ENCODE measurements at regions not wholly inside any gene's neighbourhood (a gene's known extent, or its start where the extent isn't known, plus 50 kb on each side); places are given as distances from the start of the nearest gene placed in this dataset.

DNA sequence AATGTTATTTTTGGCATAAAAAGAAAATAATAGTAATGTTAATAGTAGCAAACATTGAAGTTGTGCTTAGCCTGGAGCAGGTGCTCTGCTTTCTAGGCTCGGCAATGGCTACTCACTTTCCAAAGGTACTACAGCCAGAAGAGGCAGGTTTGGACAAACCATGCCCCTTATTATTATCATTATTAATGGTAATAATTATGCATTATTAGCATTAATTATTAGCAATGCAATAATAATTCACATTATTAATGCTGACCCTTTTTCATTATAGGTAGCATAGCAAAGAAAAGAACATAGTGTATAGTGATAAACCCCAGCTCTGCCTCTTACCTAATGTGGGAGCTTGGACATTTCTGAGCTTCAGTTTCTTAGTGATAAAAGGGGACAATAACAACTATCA, 171.4 kb downstream of the EDEM1 start:
- no peak for TF ChIP-seq POLR2A (IDR thresholded peaks at IDR 0.05)
- TF ChIP-seq, protein P1, sequence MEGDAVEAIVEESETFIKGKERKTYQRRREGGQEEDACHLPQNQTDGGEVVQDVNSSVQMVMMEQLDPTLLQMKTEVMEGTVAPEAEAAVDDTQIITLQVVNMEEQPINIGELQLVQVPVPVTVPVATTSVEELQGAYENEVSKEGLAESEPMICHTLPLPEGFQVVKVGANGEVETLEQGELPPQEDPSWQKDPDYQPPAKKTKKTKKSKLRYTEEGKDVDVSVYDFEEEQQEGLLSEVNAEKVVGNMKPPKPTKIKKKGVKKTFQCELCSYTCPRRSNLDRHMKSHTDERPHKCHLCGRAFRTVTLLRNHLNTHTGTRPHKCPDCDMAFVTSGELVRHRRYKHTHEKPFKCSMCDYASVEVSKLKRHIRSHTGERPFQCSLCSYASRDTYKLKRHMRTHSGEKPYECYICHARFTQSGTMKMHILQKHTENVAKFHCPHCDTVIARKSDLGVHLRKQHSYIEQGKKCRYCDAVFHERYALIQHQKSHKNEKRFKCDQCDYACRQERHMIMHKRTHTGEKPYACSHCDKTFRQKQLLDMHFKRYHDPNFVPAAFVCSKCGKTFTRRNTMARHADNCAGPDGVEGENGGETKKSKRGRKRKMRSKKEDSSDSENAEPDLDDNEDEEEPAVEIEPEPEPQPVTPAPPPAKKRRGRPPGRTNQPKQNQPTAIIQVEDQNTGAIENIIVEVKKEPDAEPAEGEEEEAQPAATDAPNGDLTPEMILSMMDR (IDR thresholded peaks at IDR 0.05): no peak
- no peak for TF ChIP-seq EP300 (IDR thresholded peaks at IDR 0.05)
- TF ChIP-seq POLR2AphosphoS5 (IDR thresholded peaks at IDR 0.05): no peak
